K562 (cell line): ENCODE measurements at regions not wholly inside any gene's neighbourhood (a gene's known extent, or its start where the extent isn't known, plus 50 kb on each side); places are given as distances from the start of the nearest gene placed in this dataset.

Experiments
- ARHGAP35 ChIP-seq: fragments of 450-650 bp; IDR thresholded peaks from 2 replicates; pipeline ENCODE4 v1.6.1; 2018; ENCODE audit not compliant: partially characterized antibody
- ATF2 ChIP-seq: sonication (generic); formaldehyde crosslinking; IDR thresholded peaks from 2 replicates; pipeline ENCODE4 v1.8.1; 2022; ENCODE audit warnings: missing genetic modification reagents
- CTCF ChIP-seq, 3 experiments: IDR thresholded peaks in 2 of 3; conservative IDR thresholded peaks in 1 of 3; 2 replicates each; pipeline ENCODE4 v1.5.1; 2011 to 2012; ENCODE audit warnings: low read length in 3 of 3, mild to moderate bottlenecking in 3 of 3, control low read depth in 2 of 3, improper control_type of control experiment in 1 of 3, inconsistent platforms in 1 of 3, low read depth in 1 of 3, mixed read lengths in 1 of 3, moderate library complexity in 1 of 3; ENCODE audit not compliant: insufficient read depth in 2 of 3
- FOS ChIP-seq: IDR thresholded peaks from 3 replicates; pipeline ENCODE4 v1.6.1; 2011; ENCODE audit not compliant: insufficient read length; ENCODE audit errors: extremely low read depth
- PHF21A ChIP-seq: fragments of 450-650 bp; IDR thresholded peaks from 2 replicates; pipeline ENCODE4 v1.6.1; 2017; ENCODE audit warnings: low read depth, borderline replicate concordance
- PRDM10 ChIP-seq: fragments of 450-650 bp; IDR thresholded peaks from 2 replicates; pipeline ENCODE4 v1.6.1; 2018; ENCODE audit not compliant: partially characterized antibody
- SIN3A ChIP-seq, 2 experiments: fragments of 150-350 bp in 1 of 2; IDR thresholded peaks; 2 replicates each; pipeline ENCODE4 v1.6.1; 2011 to 2016; ENCODE audit warnings: borderline replicate concordance in 2 of 2, low read depth in 2 of 2, low read length in 2 of 2, mild to moderate bottlenecking in 2 of 2, moderate library complexity in 2 of 2; ENCODE audit not compliant: control insufficient read depth in 1 of 2
- SNAPC5 ChIP-seq: fragments of 250-450 bp; sonication (Bioruptor Pico); IDR thresholded peaks from 2 replicates; pipeline ENCODE4 v1.8.0; 2021; ENCODE audit warnings: moderate library complexity, mild to moderate bottlenecking, inconsistent platforms
- TCF7L2 ChIP-seq: fragments of 150-350 bp; IDR thresholded peaks from 2 replicates; pipeline ENCODE4 v1.6.1; 2016; ENCODE audit warnings: low read depth, mild to moderate bottlenecking, low read length, moderate library complexity
- ZNF639 ChIP-seq, 2 experiments: fragments of 200-800 bp in 1 of 2; sonication (Bioruptor generic) in 1 of 2; sonication (generic) in 1 of 2; formaldehyde crosslinking in 1 of 2; IDR thresholded peaks in 1 of 2; conservative IDR thresholded peaks in 1 of 2; 2 replicates each; pipeline versions ENCODE4 v1.5.0 to v1.6.1; 2016 to 2020; ENCODE audit warnings: missing compliant biosample characterization in 1 of 2, missing genetic modification characterization in 1 of 2, missing genetic modification reagents in 1 of 2

GRCh38 chr16:6884002-6884401 lies 448.6 kb upstream of the RBFOX1 start:
- TF ChIP-seq PHF21A, result no peak
- TF ChIP-seq ARHGAP35, result no peak
- TF ChIP-seq CTCF (IDR thresholded peaks at IDR 0.05 in 2 of 3, conservative IDR thresholded peaks at IDR 0.05 in 1 of 3; ENCODE audit: insufficient read depth in 2 of 3, low read depth in 1 of 3, low read length in 3 of 3), result no peak
- TF ChIP-seq ZNF639 (CRISPR knock-in tag; conservative IDR thresholded peaks at IDR 0.05 in 1 of 2, IDR thresholded peaks at IDR 0.05 in 1 of 2), result no peak
- TF ChIP-seq SNAPC5 (CRISPR knock-in tag), result no peak
- TF ChIP-seq TCF7L2, result no peak
- TF ChIP-seq PRDM10, result no peak
- no peak for TF ChIP-seq ATF2 (CRISPR knock-in tag)
- no peak for TF ChIP-seq FOS
- no peak for TF ChIP-seq SIN3A (IDR thresholded peaks at IDR 0.05; ENCODE audit: borderline replicate concordance in 2 of 2, control insufficient read depth in 1 of 2, low read depth in 2 of 2, low read length in 2 of 2)
